HG02763 (cell line): ENCODE measurements at regions not wholly inside any gene's neighbourhood (a gene's known extent, or its start where the extent isn't known, plus 50 kb on each side); places are given as distances from the start of the nearest gene placed in this dataset.
"Not testable (repeated sequence)": the region's sequence is repeated elsewhere in the genome, so short reads cannot be mapped to it uniquely, and the experiment has no call there.

Source experiments
- ATAC-seq: cut with Tn5 transposase; IDR thresholded peaks from one replicate; pipeline ENCODE4 v1.9.1; 2021; ENCODE audit warnings: mild to moderate bottlenecking, moderate library complexity; ENCODE audit not compliant: unreplicated experiment

GRCh38 chr5:115469904-115470516, 74.6 kb downstream of the FEM1C start:
- ATAC-seq, result no peak

DNA sequence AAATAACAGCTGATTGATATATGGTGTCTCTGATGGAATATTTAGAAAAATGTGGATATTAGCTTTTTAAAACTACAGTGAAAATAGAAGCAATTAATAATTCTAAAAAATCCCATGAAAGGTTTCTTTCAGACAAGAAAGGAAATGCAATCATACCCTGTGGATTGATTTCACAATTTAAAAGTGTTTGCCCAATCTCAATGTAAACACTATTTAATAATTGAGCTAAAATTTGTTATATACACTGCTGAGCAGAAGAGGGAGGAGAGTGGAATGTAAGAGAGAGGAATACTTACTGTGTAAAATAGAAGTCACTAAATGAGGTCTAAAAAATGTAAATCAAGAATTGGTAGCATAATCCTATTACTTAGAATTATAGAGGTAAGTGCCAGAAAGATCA, 76.9 kb downstream of the FEM1C start:
- ATAC-seq, result no peak

DNA sequence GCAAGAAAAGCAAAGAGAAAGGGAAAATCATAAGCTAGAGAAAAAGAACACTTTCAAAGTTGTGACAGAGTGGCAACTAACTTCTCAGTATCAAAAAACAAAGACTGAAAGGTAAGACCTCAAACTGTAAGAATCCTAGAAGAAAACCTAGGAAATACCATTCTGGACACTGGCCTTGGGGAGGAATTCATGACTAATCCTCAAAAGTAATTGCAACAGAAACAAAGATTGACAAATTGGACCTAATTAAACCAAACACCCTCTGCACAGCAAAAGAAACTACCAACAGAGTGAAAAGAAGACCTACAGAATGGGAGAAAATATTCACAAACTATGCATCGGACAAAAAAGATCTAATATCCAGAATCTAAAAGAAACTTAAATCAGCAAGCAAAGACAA, 79.1 kb downstream of the FEM1C start:
- ATAC-seq, result no peak

- ATAC-seq, result no peak
Observed at GRCh38 chr5:115463983-115464382, 80.6 kb downstream of the FEM1C start.

DNA sequence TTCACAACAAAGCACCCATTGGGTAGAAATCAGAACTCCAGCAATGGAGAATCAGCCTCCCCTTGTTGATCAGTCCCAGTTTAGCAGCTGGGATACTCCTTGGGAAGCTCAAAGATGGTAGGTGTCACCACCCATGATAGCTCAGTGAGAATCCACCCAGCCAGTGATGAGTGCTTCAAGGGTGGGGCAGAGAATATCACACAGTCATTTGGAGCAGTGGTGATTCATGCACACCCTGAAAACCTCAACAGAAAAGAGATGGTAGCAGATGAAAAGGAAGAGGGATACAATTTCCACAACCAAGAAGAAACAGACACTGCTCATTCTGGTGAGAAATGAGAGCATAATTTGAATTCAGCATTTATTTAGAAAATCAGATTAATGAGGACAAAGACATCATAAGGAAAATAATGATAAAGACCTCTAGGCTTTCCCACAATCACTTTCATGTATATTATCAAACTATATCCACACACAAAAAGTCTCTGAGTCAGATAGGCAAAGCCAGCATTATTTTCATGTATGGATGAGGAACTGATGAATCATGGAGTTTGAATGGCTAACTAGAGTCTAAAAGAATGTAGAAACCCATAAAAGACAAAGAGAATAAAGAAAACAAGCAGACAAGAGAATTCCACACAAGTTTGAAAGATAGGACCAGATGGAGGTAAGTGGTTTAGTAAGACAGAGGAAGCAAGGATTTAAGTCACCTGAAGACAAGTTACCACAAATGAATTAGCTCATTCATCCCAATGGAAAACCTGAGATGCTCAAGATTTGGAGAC, 82.9 kb downstream of the FEM1C start:
- no peak for ATAC-seq

- ATAC-seq, result no peak
Observed at GRCh38 chr5:115461093-115461492, 83.5 kb downstream of the FEM1C start.

GRCh38 chr5:115460472-115460871, 84.1 kb downstream of the FEM1C start:
- ATAC-seq, result peak; percentile 45

- ATAC-seq, result no peak
Observed at GRCh38 chr5:115459855-115460341, 84.7 kb downstream of the FEM1C start.

GRCh38 chr5:115458416-115458815, 86.2 kb downstream of the FEM1C start:
- ATAC-seq, result no peak

- no peak for ATAC-seq
Observed at GRCh38 chr5:115458003-115458409, 86.6 kb downstream of the FEM1C start.

- ATAC-seq, result no peak
Observed at GRCh38 chr5:115457571-115457970, 87.0 kb downstream of the FEM1C start.

DNA sequence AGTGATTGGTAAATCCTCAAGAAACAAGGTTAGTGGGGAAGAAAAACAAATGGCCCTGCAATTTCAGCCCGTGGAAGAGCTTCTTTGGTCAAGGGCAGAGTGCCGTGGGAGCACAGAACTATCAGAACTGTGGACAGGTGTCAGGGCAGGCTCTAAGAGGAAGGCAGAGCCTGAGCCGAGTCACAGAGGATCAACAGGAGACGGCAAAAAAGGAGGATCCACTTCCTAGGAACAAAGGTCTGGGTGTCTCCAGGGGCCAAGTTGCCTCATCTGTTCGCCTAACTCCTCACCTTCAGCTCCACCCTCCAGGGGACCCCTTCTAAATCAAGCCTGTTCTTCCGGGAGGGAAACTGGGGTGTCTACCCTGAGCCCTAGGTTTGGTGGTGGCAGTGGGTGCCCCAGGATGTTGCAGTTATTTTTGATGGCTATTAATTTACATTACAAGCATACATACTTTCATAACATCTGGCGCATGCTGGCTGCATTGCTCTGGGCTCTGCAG, 88.0 kb downstream of the FEM1C start:
- ATAC-seq, result no peak

DNA sequence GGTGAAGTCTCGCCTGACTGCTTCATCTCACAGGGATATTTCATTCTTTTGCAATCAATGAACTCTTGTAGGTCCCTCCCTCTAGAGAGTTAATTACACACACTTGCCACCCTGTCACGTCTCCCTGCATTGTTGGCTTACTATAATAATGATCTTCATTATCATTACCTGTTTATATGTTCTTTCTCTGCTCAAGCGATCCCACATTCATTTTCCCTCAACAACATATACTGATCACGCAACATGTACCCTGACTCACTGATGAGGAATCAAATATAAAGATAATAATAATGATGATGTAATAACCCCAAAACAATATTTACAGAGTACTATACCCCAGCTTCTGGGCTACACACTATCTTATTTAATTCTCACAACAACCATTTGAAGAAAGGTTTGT, 88.5 kb downstream of the FEM1C start:
- ATAC-seq, result no peak

DNA sequence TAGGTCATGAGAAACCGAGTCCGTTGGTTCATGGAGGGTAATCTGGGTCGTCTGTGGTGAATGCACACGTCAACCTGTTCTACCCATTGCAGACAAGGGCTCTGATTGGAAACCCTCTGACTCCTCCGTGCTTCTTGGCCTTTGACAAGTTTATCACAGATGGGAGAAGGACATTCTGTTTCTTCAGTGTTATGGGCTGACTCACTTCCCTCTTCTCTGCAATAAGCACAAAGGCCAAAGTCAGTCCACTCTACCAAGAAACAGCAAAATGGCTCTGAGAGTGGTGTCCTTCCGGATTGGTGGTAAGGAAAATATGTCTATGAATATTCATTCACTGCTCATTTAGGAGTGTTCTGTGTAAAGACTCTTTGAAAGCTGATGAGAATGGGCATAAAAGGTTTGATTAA, 89.3 kb downstream of the FEM1C start:
- no peak for ATAC-seq

- no peak for ATAC-seq
Observed at GRCh38 chr5:115453391-115454095, 91.0 kb downstream of the FEM1C start.

- no peak for ATAC-seq
Observed at GRCh38 chr5:115452536-115453235, 91.9 kb downstream of the FEM1C start.

DNA sequence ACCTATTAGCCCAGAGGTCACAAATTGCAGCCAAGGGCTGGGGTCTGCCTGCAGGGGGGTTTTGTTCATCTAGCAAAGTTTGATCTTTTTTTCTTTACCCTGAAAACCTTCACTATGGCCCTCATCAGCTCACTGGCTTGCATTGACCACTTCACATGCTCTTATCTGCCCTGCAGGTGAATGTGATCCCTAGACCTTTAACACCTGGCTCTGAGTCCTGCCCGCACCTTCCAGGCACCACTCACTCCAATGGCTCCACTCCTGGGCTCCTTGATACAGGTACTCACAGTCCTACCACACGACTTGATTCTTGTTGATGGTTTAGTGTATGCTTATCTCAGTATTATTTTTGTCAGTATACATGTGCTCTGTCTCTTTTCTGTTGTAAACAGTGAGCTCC, 92.5 kb downstream of the FEM1C start:
- no peak for ATAC-seq

- peak; percentile 48 for ATAC-seq
Observed at GRCh38 chr5:115450741-115451140, 93.8 kb downstream of the FEM1C start.

GRCh38 chr5:115448630-115449029, 95.9 kb downstream of the FEM1C start:
- not testable (repeated sequence) for ATAC-seq

DNA sequence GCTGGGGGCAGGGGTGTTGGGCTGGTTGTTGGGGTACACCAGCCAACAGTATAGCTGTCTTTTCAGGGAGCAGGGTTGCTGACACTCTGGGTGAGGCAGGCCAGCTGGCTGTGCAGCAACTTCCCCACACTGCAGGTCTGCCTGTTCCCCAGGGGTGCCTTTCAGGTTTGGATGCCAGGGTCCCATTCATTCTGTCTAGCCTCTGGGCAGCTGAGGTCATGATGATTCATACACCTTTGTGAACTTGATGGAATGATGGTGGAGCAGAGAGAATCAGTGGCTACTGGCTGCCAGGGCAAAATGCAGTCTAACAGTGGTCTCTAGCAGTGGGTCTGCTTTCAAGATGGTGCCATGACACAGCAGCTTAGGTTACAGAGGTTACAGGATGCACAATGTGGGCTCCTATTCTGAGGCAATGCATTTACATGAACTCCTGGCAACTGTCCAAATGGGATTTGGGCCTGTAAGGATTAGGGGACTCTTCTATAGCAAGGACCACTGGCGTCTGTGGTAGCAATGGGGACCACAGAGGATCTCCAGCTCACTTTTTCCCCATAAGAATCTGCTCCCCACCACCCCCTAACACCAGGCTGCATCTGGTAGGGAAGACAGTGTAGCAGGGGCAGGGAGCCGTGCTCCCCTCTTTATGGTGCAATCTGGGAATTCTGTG, 103.7 kb downstream of the FEM1C start:
- no peak for ATAC-seq
